Endothelial cell of umbilical vein (primary cell): ENCODE measurements at regions not wholly inside any gene's neighbourhood (a gene's known extent, or its start where the extent isn't known, plus 50 kb on each side); places are given as distances from the start of the nearest gene placed in this dataset.

ENCODE experiments used
- BruUV-seq: library from RNA; stranded (reverse); fragments of 400-500 nt; replicated peaks from 2 replicates; lab custom pipeline; 2021; lab: Mats Ljungman, UMichigan
- CTCF ChIA-PET: fragments of 300-600, 350-600 bp; sonication (Branson Sonifier 250); formaldehyde crosslinking; loops from one replicate; lab custom pipeline; 2021; ENCODE audit warnings: antibody characterized with exemption, inconsistent platforms; lab: Charles Lee
- POLR2A ChIA-PET: fragments of 300-600, 350-600 bp; sonication (Branson Sonifier 250); formaldehyde crosslinking; loops from one replicate; lab custom pipeline; 2021; ENCODE audit warnings: antibody characterized with exemption, inconsistent platforms; lab: Charles Lee
- DNase-seq: peaks from one replicate; pipeline ENCODE4 v3.0.0-alpha.2; 2011; ENCODE audit warnings: low read depth, low spot score
- FAIRE-seq: peaks from 2 replicates; lab custom pipeline; 2011; peaks lifted over from hg19 to GRCh38; lab: Jason Lieb, UNC
- H2AFZ ChIP-seq: 2 replicates; pipeline ENCODE4 v1.6.0; 2012; ENCODE audit warnings: low read depth, low read length, control low read depth, inconsistent platforms
- H3K27ac ChIP-seq: 2 replicates; pipeline ENCODE4 v1.5.1; 2011; ENCODE audit warnings: low read depth, mild to moderate bottlenecking, control low read depth, low read length, moderate library complexity; ENCODE audit not compliant: insufficient read depth
- H3K27me3 ChIP-seq, 2 experiments: 2 replicates each; pipeline versions ENCODE4 v1.6.0 to v1.6.1; 2011; ENCODE audit warnings: low read length in 2 of 2, mixed read lengths in 1 of 2; ENCODE audit not compliant: control insufficient read depth in 2 of 2, insufficient read depth in 2 of 2
- H3K36me3 ChIP-seq, 2 experiments: 2 replicates in 1 of 2; 3 replicates in 1 of 2; pipeline ENCODE4 v1.5.1; 2011; ENCODE audit warnings: low read length in 2 of 2, mild to moderate bottlenecking in 1 of 2, moderate library complexity in 1 of 2; ENCODE audit not compliant: control insufficient read depth in 2 of 2, insufficient read depth in 2 of 2; ENCODE audit errors: extremely low read depth in 1 of 2
- H3K4me1 ChIP-seq: 3 replicates; pipeline ENCODE4 v1.5.1; 2011; ENCODE audit warnings: mild to moderate bottlenecking, low read length; ENCODE audit not compliant: control insufficient read depth, insufficient read depth; ENCODE audit errors: extremely low read depth
- H3K4me2 ChIP-seq: 2 replicates; pipeline ENCODE4 v1.6.1; 2011; ENCODE audit warnings: low read length, control low read depth, mixed read lengths; ENCODE audit not compliant: insufficient read depth
- H3K4me3 ChIP-seq, 3 experiments: fragments of 200-600 bp in 1 of 3; sonication (generic), shearing (Covaris generic) in 1 of 3; replicated peaks in 1 of 3; 2 replicates each; pipeline ENCODE4 v1.5.1; 2011 to 2016; ENCODE audit warnings: control low read depth in 3 of 3, low read length in 3 of 3, mild to moderate bottlenecking in 2 of 3, inconsistent platforms in 1 of 3, low read depth in 1 of 3, moderate library complexity in 1 of 3; ENCODE audit not compliant: insufficient read depth in 1 of 3
- H3K79me2 ChIP-seq: 2 replicates; pipeline ENCODE4 v1.6.0; 2012; ENCODE audit warnings: low read length, inconsistent platforms; ENCODE audit not compliant: control insufficient read depth, insufficient read depth
- H3K9ac ChIP-seq: replicated peaks from 2 replicates; pipeline ENCODE3; 2011; ENCODE audit warnings: low read length, control low read depth; ENCODE audit not compliant: insufficient read depth; ENCODE audit errors: extremely low read depth
- H3K9me1 ChIP-seq: replicated peaks from 3 replicates; pipeline ENCODE4 v1.6.0; 2011; ENCODE audit warnings: mild to moderate bottlenecking, low read length; ENCODE audit not compliant: control insufficient read depth, insufficient read depth; ENCODE audit errors: extremely low read depth
- H3K9me3 ChIP-seq: replicated peaks from 2 replicates; pipeline ENCODE4 v1.5.1; 2012; ENCODE audit warnings: low read length, inconsistent platforms; ENCODE audit not compliant: control insufficient read depth, insufficient read depth
- H4K20me1 ChIP-seq: replicated peaks from 2 replicates; pipeline ENCODE3; 2011; ENCODE audit warnings: mild to moderate bottlenecking, low read length; ENCODE audit not compliant: control insufficient read depth, insufficient read depth; ENCODE audit errors: extremely low read depth
- CTCF ChIP-seq, 2 donors: IDR thresholded peaks; 1 replicate in 1 of 2; 2 replicates in 1 of 2; pipeline ENCODE4 v1.5.1; 2011; ENCODE audit warnings: low read length in 2 of 2, mild to moderate bottlenecking in 2 of 2, moderate library complexity in 2 of 2, control low read depth in 1 of 2, inconsistent platforms in 1 of 2, low read depth in 1 of 2; ENCODE audit not compliant: insufficient read depth in 1 of 2; ENCODE audit errors: extremely low read depth in 1 of 2
- EZH2 ChIP-seq: IDR thresholded peaks from 2 replicates; pipeline ENCODE4 v1.6.1; 2012; ENCODE audit warnings: borderline replicate concordance, low read depth, mild to moderate bottlenecking, moderate library complexity, low read length, inconsistent platforms; ENCODE audit not compliant: severe bottlenecking
- FOS ChIP-seq: IDR thresholded peaks from 2 replicates; pipeline ENCODE4 v1.6.1; 2011; ENCODE audit warnings: mild to moderate bottlenecking, low read length, moderate library complexity, borderline replicate concordance; ENCODE audit not compliant: insufficient read depth
- GATA2 ChIP-seq: IDR thresholded peaks from 2 replicates; pipeline ENCODE4 v1.7.0; 2011; ENCODE audit warnings: low read depth, mild to moderate bottlenecking, moderate library complexity, mixed read lengths, low read length; ENCODE audit not compliant: insufficient read length, insufficient read depth
- JUN ChIP-seq: IDR thresholded peaks from 2 replicates; pipeline ENCODE4 v1.6.1; 2011; ENCODE audit warnings: borderline replicate concordance, low read depth; ENCODE audit not compliant: insufficient read length, insufficient read depth
- MAX ChIP-seq: IDR thresholded peaks from 2 replicates; pipeline ENCODE4 v1.6.1; 2011; ENCODE audit not compliant: insufficient read depth, insufficient read length
- MYC ChIP-seq: IDR thresholded peaks from one replicate; pipeline ENCODE4 v1.6.1; 2011; ENCODE audit warnings: mild to moderate bottlenecking, low read depth, low read length
- POLR2A ChIP-seq: IDR thresholded peaks from 2 replicates; pipeline ENCODE4 v1.6.1; 2012; ENCODE audit warnings: low read depth, mild to moderate bottlenecking, control low read depth, low read length
- POLR2AphosphoS5 ChIP-seq: IDR thresholded peaks from 2 replicates; pipeline ENCODE4 v1.6.1; 2012; ENCODE audit warnings: low read depth, mild to moderate bottlenecking, control low read depth, low read length, moderate library complexity; ENCODE audit not compliant: insufficient read depth
- dilution Hi-C: fragments of 300-500 bp; cut with MboI; formaldehyde crosslinking; loops from one replicate; pipeline ENCODE4 v1.15.0; 2019; ENCODE audit warnings: low sequenced_read_pairs; ENCODE audit not compliant: extremely low pct_ligation_motif_present
- intact Hi-C: fragments of 100-400 bp; cut with micrococcal nuclease; formaldehyde crosslinking; loops from one replicate; pipeline ENCODE4 v1.10.0; 2022

- H4K20me1 ChIP-seq = no peaks in the 10 kb centered on the region
- no peaks in the 10 kb centered on the region for H3K4me1 ChIP-seq
- no TSS peak for BruUV-seq
- no peaks in the 10 kb centered on the region for H3K36me3 ChIP-seq
- peaks cover 5% of the 10 kb centered on the region for H3K9me3 ChIP-seq
- no peak overlapping the region for H3K27ac ChIP-seq
- ChIA-PET POLR2A (no interaction called here), CTCF (no interaction called here)
- DNase-seq = no peak
- H3K9ac ChIP-seq = no peak overlapping the region
- dilution Hi-C loops = no loop called here
- no peak for FAIRE-seq
- no peak overlapping the region for H3K4me2 ChIP-seq
- intact Hi-C loops = no loop called here
- H3K27me3 ChIP-seq = no peaks in the 10 kb centered on the region
- H2AFZ ChIP-seq = no peak overlapping the region
- H3K4me3 ChIP-seq = no peak overlapping the region
- H3K79me2 ChIP-seq = no peaks in the 10 kb centered on the region
- TF ChIP-seq FOS (no peak), MYC (no peak), GATA2 (no peak), EZH2 (no peak), MAX (no peak), JUN (no peak), POLR2AphosphoS5 (no peak), CTCF (IDR thresholded peaks at IDR 0.05; ENCODE audit: extremely low read depth in 1 of 2, insufficient read depth in 1 of 2, low read depth in 1 of 2, low read length in 2 of 2) (no peak), POLR2A (no peak)
- no peaks in the 10 kb centered on the region for H3K9me1 ChIP-seq
Measured at GRCh38 chr10:85333594-85333993, 1005.2 kb downstream of the CCSER2 start.
